K562 (cell line): ENCODE measurements at regions not wholly inside any gene's neighbourhood (a gene's known extent, or its start where the extent isn't known, plus 50 kb on each side); places are given as distances from the start of the nearest gene placed in this dataset.

Experiments
- CHD1 ChIP-seq: fragments of 200-600 bp; sonication (generic); IDR thresholded peaks from one replicate; pipeline ENCODE4 v1.6.1; 2012; ENCODE audit warnings: mild to moderate bottlenecking, moderate library complexity, low read length, inconsistent platforms
- FOXJ2 ChIP-seq: fragments of 200-800 bp; sonication (Bioruptor generic); IDR thresholded peaks from 2 replicates; pipeline ENCODE4 v1.6.1; 2016; ENCODE audit warnings: missing genetic modification characterization, missing compliant biosample characterization
- NBN ChIP-seq: fragments of 450-650 bp; IDR thresholded peaks from 2 replicates; pipeline ENCODE4 v1.6.1; 2016; ENCODE audit warnings: low read depth, mild to moderate bottlenecking
- YBX1 ChIP-seq: fragments of 450-650 bp; IDR thresholded peaks from 2 replicates; pipeline ENCODE4 v1.7.1; 2016; ENCODE audit warnings: mild to moderate bottlenecking
- ZBTB11 ChIP-seq, 3 experiments: fragments of 200-800 bp in 1 of 3; fragments of 250-450 bp in 1 of 3; fragments of 450-650 bp in 1 of 3; sonication (Bioruptor Pico) in 1 of 3; sonication (Bioruptor generic) in 1 of 3; formaldehyde crosslinking in 1 of 3; IDR thresholded peaks; 2 replicates each; pipeline versions ENCODE4 v1.6.1 to v1.8.0; 2016 to 2022; ENCODE audit warnings: mild to moderate bottlenecking in 2 of 3, missing genetic modification characterization in 2 of 3, missing compliant biosample characterization in 1 of 3, moderate library complexity in 1 of 3
- ZNF263 ChIP-seq: sonication (generic); formaldehyde crosslinking; IDR thresholded peaks from 2 replicates; pipeline ENCODE4 v1.8.0; 2022; ENCODE audit warnings: mild to moderate bottlenecking, missing genetic modification reagents, borderline replicate concordance
- ZNF277 ChIP-seq: fragments of 250-450 bp; sonication (Bioruptor Pico); IDR thresholded peaks from 2 replicates; pipeline ENCODE4 v1.8.0; 2022; ENCODE audit warnings: inconsistent platforms, mild to moderate bottlenecking, moderate library complexity, borderline replicate concordance
- ZNF57 ChIP-seq: fragments of 450-650 bp; formaldehyde crosslinking; IDR thresholded peaks from 2 replicates; pipeline ENCODE4 v1.4.0; 2020; ENCODE audit warnings: mild to moderate bottlenecking, moderate library complexity

- TF ChIP-seq ZNF263 (CRISPR knock-in tag) (no peak), FOXJ2 (tag) (no peak), CHD1 (no peak), ZNF277 (CRISPR knock-in tag) (no peak), ZBTB11 (CRISPR knock-in tag; IDR thresholded peaks at IDR 0.05) (no peak), NBN (no peak), YBX1 (no peak), ZNF57 (CRISPR knock-in tag) (no peak)
Measured at GRCh38 chr16:73710526-73710925, 586.1 kb upstream of the PSMD7 start (continued).
